ENCODE measurements at regions not wholly inside any gene's neighbourhood (a gene's known extent, or its start where the extent isn't known, plus 50 kb on each side); places are given as distances from the start of the nearest gene placed in this dataset.

- H3K4me3 Mint-ChIP-seq = no peak overlapping the region
- H3K9me3 Mint-ChIP-seq = peaks cover 29% of the 10 kb centered on the region
- DNase-seq (ENCODE audit: low spot score in 2 of 2) (no peak), ATAC-seq (replicated peaks; ENCODE audit: extremely low read depth, poor library complexity, severe bottlenecking) (no peak)
- H3K4me1 Mint-ChIP-seq = no peaks in the 10 kb centered on the region
- H3K27me3 Mint-ChIP-seq = no peaks in the 10 kb centered on the region
- no peaks in the 10 kb centered on the region for H3K36me3 Mint-ChIP-seq (ENCODE audit: insufficient read depth)
- no peak overlapping the region for H3K27ac Mint-ChIP-seq (ENCODE audit: low read depth)
Measured at GRCh38 chr10:57963546-57963945, 304.1 kb downstream of the IPMK start.

- no peak overlapping the region for H3K27ac Mint-ChIP-seq (ENCODE audit: low read depth)
- no peak for ATAC-seq (replicated peaks; ENCODE audit: extremely low read depth, poor library complexity, severe bottlenecking)
Measured at GRCh38 chr10:57962839-57963238, 304.9 kb downstream of the IPMK start.

GRCh38 chr10:57961487-57961886, 306.2 kb downstream of the IPMK start:
- Mint-ChIP-seq H3K9me3 (peaks cover 25% of the 10 kb centered on the region), H3K27me3 (no peaks in the 10 kb centered on the region), H3K27ac (ENCODE audit: low read depth) (no peak overlapping the region), H3K36me3 (ENCODE audit: insufficient read depth) (no peaks in the 10 kb centered on the region), H3K4me3 (no peak overlapping the region), H3K4me1 (no peaks in the 10 kb centered on the region)
- DNase-seq (ENCODE audit: low spot score in 2 of 2) (no peak), ATAC-seq (replicated peaks; ENCODE audit: extremely low read depth, poor library complexity, severe bottlenecking) (no peak)

More at GRCh38 chr10:57962839-57963238, 304.9 kb downstream of the IPMK start:
- Mint-ChIP-seq H3K4me1 (no peaks in the 10 kb centered on the region), H3K36me3 (ENCODE audit: insufficient read depth) (no peaks in the 10 kb centered on the region), H3K27me3 (no peaks in the 10 kb centered on the region), H3K9me3 (peaks cover 25% of the 10 kb centered on the region), H3K4me3 (no peak overlapping the region)
- no peak for DNase-seq (ENCODE audit: low spot score in 2 of 2)

DNA sequence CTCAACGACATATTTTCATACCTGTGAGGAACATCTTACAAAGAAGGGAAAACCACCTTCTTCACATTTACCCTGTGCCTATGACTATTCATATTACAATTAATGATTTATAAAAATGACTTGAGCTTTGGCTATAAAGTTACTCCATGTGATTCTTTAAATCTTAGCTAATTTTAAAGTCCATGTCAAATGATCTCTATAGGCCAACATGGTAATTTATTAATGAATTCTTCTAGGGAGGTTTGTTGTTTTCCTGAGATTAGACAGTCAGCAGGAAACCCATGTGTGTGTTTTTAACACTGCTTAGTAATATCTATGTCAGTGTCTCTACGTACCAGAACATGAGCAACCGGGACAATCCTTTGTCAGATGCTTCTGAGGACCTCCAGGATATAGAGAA, 307.3 kb downstream of the IPMK start:
- Mint-ChIP-seq H3K4me1 (no peaks in the 10 kb centered on the region), H3K27me3 (no peaks in the 10 kb centered on the region), H3K36me3 (ENCODE audit: insufficient read depth) (no peaks in the 10 kb centered on the region), H3K4me3 (no peak overlapping the region), H3K27ac (ENCODE audit: low read depth) (no peak overlapping the region), H3K9me3 (peaks cover 15% of the 10 kb centered on the region)
- no peak for ATAC-seq (replicated peaks; ENCODE audit: extremely low read depth, poor library complexity, severe bottlenecking)
- DNase-seq (ENCODE audit: low spot score in 2 of 2) = no peak

- Mint-ChIP-seq H3K36me3 (ENCODE audit: insufficient read depth) (no peaks in the 10 kb centered on the region), H3K27me3 (no peaks in the 10 kb centered on the region), H3K4me3 (no peak overlapping the region), H3K27ac (ENCODE audit: low read depth) (no peak overlapping the region), H3K9me3 (peaks cover 15% of the 10 kb centered on the region), H3K4me1 (no peaks in the 10 kb centered on the region)
- DNase-seq (ENCODE audit: low spot score in 2 of 2) = no peak
- no peak for ATAC-seq (replicated peaks; ENCODE audit: extremely low read depth, poor library complexity, severe bottlenecking)
Measured at GRCh38 chr10:57959318-57960006, 308.2 kb downstream of the IPMK start.

- DNase-seq (ENCODE audit: low spot score in 2 of 2) = no peak
- Mint-ChIP-seq H3K27ac (ENCODE audit: low read depth) (no peak overlapping the region), H3K4me3 (no peak overlapping the region), H3K36me3 (ENCODE audit: insufficient read depth) (no peaks in the 10 kb centered on the region), H3K9me3 (peaks cover 4% of the 10 kb centered on the region), H3K4me1 (no peaks in the 10 kb centered on the region), H3K27me3 (no peaks in the 10 kb centered on the region)
- no peak for ATAC-seq (replicated peaks; ENCODE audit: extremely low read depth, poor library complexity, severe bottlenecking)
Measured at GRCh38 chr10:57955076-57955475, 312.6 kb downstream of the IPMK start.

DNA sequence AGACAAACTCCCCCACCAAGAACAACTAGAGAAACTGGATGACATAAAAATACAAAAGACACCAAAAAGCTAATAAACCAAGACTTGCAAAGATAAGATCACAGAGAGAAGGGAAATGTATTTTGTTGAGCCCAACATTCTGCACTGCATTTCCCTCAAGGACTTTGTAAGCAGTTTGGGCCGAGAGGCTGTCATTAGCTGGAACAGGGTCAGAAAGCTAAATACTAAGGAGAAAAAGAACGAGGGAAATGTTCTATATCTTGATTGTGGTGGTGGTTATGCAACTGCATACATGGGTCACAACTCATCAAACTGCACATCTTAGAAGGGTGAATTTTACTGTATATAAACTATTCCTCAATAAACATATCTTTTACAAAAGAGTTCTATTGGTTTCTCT, 315.0 kb downstream of the IPMK start:
- H3K9me3 Mint-ChIP-seq = peaks cover 4% of the 10 kb centered on the region
- no peaks in the 10 kb centered on the region for H3K27me3 Mint-ChIP-seq
- DNase-seq (ENCODE audit: low spot score in 2 of 2) (no peak), ATAC-seq (replicated peaks; ENCODE audit: extremely low read depth, poor library complexity, severe bottlenecking) (no peak)
- H3K4me1 Mint-ChIP-seq = no peaks in the 10 kb centered on the region
- no peak overlapping the region for H3K27ac Mint-ChIP-seq (ENCODE audit: low read depth)
- H3K4me3 Mint-ChIP-seq = no peak overlapping the region
- H3K36me3 Mint-ChIP-seq (ENCODE audit: insufficient read depth) = no peaks in the 10 kb centered on the region

DNA sequence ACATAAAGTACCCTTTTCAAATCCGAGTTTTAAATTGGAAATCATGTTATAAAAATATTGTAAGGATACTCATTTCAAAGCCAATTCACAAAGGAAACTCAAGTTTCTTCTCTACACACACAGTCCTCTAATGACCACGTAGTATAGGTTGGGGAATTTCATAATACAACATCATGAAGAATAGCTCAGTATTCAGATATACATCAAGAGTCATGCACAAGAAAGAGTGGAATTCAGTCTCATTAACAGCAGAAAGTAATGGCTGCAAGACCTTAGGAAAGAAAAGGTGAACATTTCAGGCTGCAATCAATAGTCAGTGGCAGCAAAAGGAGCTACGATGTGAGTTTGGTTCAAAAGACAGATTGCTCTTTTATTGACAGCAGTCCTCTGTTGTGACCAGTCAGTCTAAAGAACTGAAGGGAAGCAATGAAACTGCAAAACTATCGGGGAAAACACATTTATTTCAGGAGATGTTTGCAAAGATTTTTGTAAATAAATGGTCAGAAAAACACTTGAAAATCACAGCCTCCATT, 317.2 kb downstream of the IPMK start:
- ATAC-seq (replicated peaks; ENCODE audit: extremely low read depth, poor library complexity, severe bottlenecking) = no peak
- peaks cover 4% of the 10 kb centered on the region for H3K9me3 Mint-ChIP-seq
- no peaks in the 10 kb centered on the region for H3K27me3 Mint-ChIP-seq
- no peaks in the 10 kb centered on the region for H3K36me3 Mint-ChIP-seq (ENCODE audit: insufficient read depth)
- no peak overlapping the region for H3K27ac Mint-ChIP-seq (ENCODE audit: low read depth)
- no peaks in the 10 kb centered on the region for H3K4me1 Mint-ChIP-seq
- no peak for DNase-seq (ENCODE audit: low spot score in 2 of 2)
- H3K4me3 Mint-ChIP-seq = no peak overlapping the region

DNA sequence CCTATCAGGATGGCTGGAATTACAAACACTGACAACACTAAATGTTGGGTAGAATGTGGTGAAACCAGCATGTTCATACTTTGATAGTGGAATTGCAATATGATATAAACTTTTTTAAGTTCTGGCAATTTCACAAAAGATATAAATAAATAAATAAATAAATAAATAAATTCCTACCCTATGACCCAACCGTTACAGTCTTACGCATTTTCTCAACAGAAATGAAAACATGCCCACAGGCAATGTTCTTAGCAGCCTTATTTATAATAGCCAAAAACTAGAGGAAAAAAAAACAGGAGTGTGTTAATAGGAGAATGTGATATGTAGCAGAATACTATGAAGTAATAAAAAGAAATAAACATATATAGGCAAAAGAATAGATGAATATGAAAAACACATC, 318.9 kb downstream of the IPMK start:
- H3K36me3 Mint-ChIP-seq (ENCODE audit: insufficient read depth) = no peaks in the 10 kb centered on the region
- no peak overlapping the region for H3K4me3 Mint-ChIP-seq
- H3K4me1 Mint-ChIP-seq = no peaks in the 10 kb centered on the region
- peaks cover 4% of the 10 kb centered on the region for H3K9me3 Mint-ChIP-seq
- H3K27me3 Mint-ChIP-seq = no peaks in the 10 kb centered on the region
- no peak for ATAC-seq (replicated peaks; ENCODE audit: extremely low read depth, poor library complexity, severe bottlenecking)
- no peak for DNase-seq (ENCODE audit: low spot score in 2 of 2)
- no peak overlapping the region for H3K27ac Mint-ChIP-seq (ENCODE audit: low read depth)

DNA sequence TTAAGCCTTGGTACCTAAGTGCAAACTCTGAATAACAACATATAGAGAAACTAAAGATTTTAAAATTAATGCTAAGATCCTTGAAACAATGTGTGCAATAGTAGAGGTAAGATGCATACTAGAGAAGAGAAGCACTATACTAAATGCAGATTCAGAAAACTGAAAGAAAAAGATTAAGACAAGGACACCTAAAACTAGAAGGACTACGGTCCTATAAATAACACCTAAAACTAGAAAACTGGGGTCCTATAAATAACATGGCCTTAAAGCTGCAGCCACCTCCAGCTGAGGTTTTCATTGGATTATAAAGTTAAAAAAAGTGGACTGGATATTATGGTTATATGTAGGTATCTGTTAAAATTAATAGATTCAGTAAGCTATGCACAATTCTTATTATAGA, 320.9 kb downstream of the IPMK start:
- no peak overlapping the region for H3K27ac Mint-ChIP-seq (ENCODE audit: low read depth)
- no peaks in the 10 kb centered on the region for H3K36me3 Mint-ChIP-seq (ENCODE audit: insufficient read depth)
- ATAC-seq (replicated peaks; ENCODE audit: extremely low read depth, poor library complexity, severe bottlenecking) (no peak), DNase-seq (ENCODE audit: low spot score in 2 of 2) (no peak)
- H3K9me3 Mint-ChIP-seq = no peaks in the 10 kb centered on the region
- no peak overlapping the region for H3K4me3 Mint-ChIP-seq
- no peaks in the 10 kb centered on the region for H3K27me3 Mint-ChIP-seq
- no peaks in the 10 kb centered on the region for H3K4me1 Mint-ChIP-seq

DNA sequence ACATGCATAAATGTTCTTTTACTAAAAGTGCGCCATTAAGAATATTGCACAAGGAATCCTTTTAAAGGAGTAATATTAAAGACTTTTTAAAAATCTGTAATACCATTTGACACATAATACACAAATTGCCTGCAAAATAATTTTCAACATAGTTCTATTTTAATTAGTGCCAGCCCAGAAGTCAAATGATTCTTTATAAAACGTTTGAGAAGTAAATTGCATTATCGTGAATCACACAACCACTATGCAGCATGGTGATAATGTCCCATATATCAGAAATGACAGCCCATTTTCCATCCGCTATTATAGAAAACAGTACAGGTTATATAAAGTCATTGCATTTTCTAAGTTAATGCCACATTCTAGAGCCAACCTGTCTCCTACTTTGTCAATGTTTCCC, 324.0 kb downstream of the IPMK start:
- Mint-ChIP-seq H3K27me3 (no peaks in the 10 kb centered on the region), H3K9me3 (peaks cover 5% of the 10 kb centered on the region), H3K4me1 (no peaks in the 10 kb centered on the region), H3K27ac (ENCODE audit: low read depth) (no peak overlapping the region), H3K36me3 (ENCODE audit: insufficient read depth) (no peaks in the 10 kb centered on the region), H3K4me3 (no peak overlapping the region)
- DNase-seq (ENCODE audit: low spot score in 2 of 2) (no peak), ATAC-seq (replicated peaks; ENCODE audit: extremely low read depth, poor library complexity, severe bottlenecking) (no peak)

DNA sequence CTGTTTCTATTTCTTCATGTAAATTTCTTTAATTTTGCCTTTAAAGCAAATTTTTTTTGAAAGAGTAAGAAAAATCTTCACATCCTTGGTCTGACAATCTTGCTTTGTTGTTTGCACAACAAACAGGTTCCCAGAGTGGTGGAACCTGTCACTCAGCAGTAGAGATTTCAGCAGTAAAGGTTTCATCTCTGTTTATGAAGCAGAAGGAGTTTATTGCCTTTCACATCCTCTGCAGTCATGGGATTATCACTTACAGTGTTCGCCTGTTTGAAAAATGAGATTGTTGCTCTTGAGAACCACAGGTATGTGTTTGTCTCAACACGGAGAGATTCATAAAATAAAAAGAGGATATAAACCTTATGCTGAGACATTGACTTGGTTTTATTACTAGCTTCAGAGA, 342.6 kb downstream of the IPMK start:
- ATAC-seq (replicated peaks; ENCODE audit: extremely low read depth, poor library complexity, severe bottlenecking) (no peak), DNase-seq (ENCODE audit: low spot score in 2 of 2) (no peak)
- Mint-ChIP-seq H3K4me1 (no peaks in the 10 kb centered on the region), H3K27ac (ENCODE audit: low read depth) (no peak overlapping the region), H3K9me3 (peaks cover 16% of the 10 kb centered on the region), H3K4me3 (no peak overlapping the region), H3K36me3 (ENCODE audit: insufficient read depth) (no peaks in the 10 kb centered on the region), H3K27me3 (no peaks in the 10 kb centered on the region)

GRCh38 chr10:57921140-57921539, 346.6 kb downstream of the IPMK start:
- ATAC-seq (replicated peaks; ENCODE audit: extremely low read depth, poor library complexity, severe bottlenecking) = no peak
- peaks cover 2% of the 10 kb centered on the region for H3K36me3 Mint-ChIP-seq (ENCODE audit: insufficient read depth)
- H3K27ac Mint-ChIP-seq (ENCODE audit: low read depth) = no peak overlapping the region
- no peaks in the 10 kb centered on the region for H3K4me1 Mint-ChIP-seq
- H3K27me3 Mint-ChIP-seq = no peaks in the 10 kb centered on the region
- H3K4me3 Mint-ChIP-seq = no peak overlapping the region
- no peak for DNase-seq (ENCODE audit: low spot score in 2 of 2)
- H3K9me3 Mint-ChIP-seq = peaks cover 4% of the 10 kb centered on the region

All from central memory CD8-positive, alpha-beta T cell (primary cell).